ENCODE measurements at regions not wholly inside any gene's neighbourhood (a gene's known extent, or its start where the extent isn't known, plus 50 kb on each side); places are given as distances from the start of the nearest gene placed in this dataset.

- no peak for DNase-seq
- no peak overlapping the region for H3K27ac Mint-ChIP-seq
- no peak for ATAC-seq (replicated peaks)
- H3K4me1 Mint-ChIP-seq = no peaks in the 10 kb centered on the region
- H3K9me3 Mint-ChIP-seq = peaks cover 0 to 1% of the 10 kb centered on the region in 2 donors
- H3K4me3 Mint-ChIP-seq = no peak overlapping the region
- H3K27me3 Mint-ChIP-seq = no peaks in the 10 kb centered on the region
- H3K36me3 Mint-ChIP-seq = no peaks in the 10 kb centered on the region
Measured at GRCh38 chr16:59707436-59708226, 973.5 kb upstream of the GOT2 start.

DNA sequence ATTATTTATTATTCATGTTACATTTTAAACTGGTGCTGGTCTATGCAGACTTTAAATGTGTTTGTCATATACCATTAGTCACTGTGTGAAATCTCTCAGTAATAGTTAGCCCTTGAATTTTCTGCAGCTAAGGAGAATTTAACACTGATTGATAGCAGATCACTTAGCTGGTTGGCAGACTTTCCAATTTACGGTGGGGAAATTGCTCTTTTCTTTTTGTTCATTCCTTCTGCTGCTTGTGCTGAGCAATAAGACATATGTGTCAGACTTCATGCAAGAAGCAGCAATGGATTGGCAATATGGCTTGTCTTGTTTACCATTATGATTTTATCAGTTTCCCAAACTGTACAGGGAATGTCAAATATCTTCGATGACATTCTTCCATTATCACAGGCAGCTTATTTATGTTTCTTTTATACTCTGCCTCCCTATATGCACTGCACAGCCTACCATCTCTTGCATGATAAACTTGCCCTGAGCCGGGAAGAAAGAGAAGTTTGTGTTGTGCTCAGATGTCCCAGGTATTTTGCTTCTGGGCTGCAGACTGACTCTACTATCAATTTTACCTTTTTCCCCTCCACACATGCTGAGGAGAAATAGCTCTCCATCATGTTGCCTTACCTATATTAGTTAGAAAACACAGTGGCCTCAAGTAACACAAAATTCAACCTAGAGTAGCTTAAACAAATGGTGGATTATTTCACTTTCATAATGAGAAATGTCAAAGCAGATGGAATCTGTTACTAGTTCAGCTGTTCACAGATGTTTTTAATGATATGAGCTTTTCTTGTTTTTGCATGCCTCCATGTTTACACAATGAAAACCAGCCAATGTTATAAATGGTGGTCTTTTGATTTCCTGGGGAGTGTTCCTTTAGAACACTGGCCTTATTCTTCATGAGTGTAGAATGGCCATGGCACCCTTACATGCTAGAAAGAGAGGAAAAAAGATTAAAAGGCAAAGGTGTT lies 968.1 kb upstream of the GOT2 start:
- DNase-seq (no peak), ATAC-seq (replicated peaks) (no peak)
- Mint-ChIP-seq H3K4me3 (no peak overlapping the region), H3K27me3 (no peaks in the 10 kb centered on the region), H3K27ac (no peak overlapping the region), H3K36me3 (no peaks in the 10 kb centered on the region), H3K9me3 (peaks cover 0 to 3% of the 10 kb centered on the region in 2 donors), H3K4me1 (no peaks in the 10 kb centered on the region)

DNA sequence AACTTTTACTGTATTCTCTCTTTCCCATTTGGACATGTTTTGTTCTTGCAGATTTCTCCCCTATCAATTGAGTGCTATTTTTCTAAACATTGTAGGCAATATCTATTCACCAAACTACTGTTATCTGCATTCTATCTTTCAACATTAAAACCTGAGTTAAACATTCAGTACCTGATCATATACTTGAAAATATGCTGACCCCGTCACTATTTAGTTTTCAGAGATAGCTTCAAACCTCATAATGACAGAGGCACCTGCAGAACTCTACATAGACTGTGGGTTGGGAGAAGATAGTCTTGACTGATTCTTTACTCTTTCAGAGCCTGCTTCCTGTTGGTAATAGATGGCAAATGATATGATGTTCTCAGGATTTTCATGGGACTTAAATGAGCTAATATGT lies 965.7 kb upstream of the GOT2 start:
- Mint-ChIP-seq H3K27ac (no peak overlapping the region), H3K9me3 (peaks cover 0 to 5% of the 10 kb centered on the region in 2 donors), H3K27me3 (no peaks in the 10 kb centered on the region), H3K4me1 (no peaks in the 10 kb centered on the region), H3K4me3 (no peak overlapping the region), H3K36me3 (no peaks in the 10 kb centered on the region)
- no peak for ATAC-seq (replicated peaks)
- no peak for DNase-seq

GRCh38 chr16:59698346-59699020 lies 964.4 kb upstream of the GOT2 start:
- Mint-ChIP-seq H3K27ac (no peak overlapping the region), H3K9me3 (peaks cover 0 to 5% of the 10 kb centered on the region in 2 donors), H3K4me3 (no peak overlapping the region), H3K27me3 (no peaks in the 10 kb centered on the region), H3K4me1 (no peaks in the 10 kb centered on the region), H3K36me3 (no peaks in the 10 kb centered on the region)
- ATAC-seq (replicated peaks) (no peak), DNase-seq (no peak)

DNA sequence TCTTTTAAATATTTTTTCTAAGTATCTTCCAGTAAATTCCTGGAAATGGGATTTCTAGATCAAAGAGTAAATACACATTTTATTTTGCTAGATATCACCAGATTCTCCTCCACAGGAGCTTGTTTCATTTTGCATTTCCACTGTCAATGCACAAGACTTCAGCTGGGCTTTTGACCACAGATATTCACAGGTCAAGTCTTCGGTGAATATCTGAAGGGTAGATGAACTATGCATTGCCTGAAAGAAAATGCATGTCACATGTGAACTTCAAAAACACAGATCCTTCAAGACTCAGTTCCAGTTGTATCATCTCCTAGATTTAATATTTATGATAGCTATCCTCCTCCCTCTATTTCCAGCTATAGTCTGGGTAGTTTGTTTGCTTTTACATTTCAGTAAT lies 963.6 kb upstream of the GOT2 start:
- no peak overlapping the region for H3K4me3 Mint-ChIP-seq
- H3K4me1 Mint-ChIP-seq = no peaks in the 10 kb centered on the region
- H3K27me3 Mint-ChIP-seq = no peaks in the 10 kb centered on the region
- no peaks in the 10 kb centered on the region for H3K36me3 Mint-ChIP-seq
- ATAC-seq (replicated peaks) (no peak), DNase-seq (no peak)
- H3K9me3 Mint-ChIP-seq = peaks cover 0 to 5% of the 10 kb centered on the region in 2 donors
- no peak overlapping the region for H3K27ac Mint-ChIP-seq

- Mint-ChIP-seq H3K4me1 (no peaks in the 10 kb centered on the region), H3K27ac (no peak overlapping the region), H3K27me3 (no peaks in the 10 kb centered on the region), H3K36me3 (no peaks in the 10 kb centered on the region), H3K9me3 (peaks cover 0 to 5% of the 10 kb centered on the region in 2 donors), H3K4me3 (no peak overlapping the region)
- ATAC-seq (replicated peaks) = no peak
- no peak for DNase-seq
Measured at GRCh38 chr16:59697236-59697635, 963.1 kb upstream of the GOT2 start.

DNA sequence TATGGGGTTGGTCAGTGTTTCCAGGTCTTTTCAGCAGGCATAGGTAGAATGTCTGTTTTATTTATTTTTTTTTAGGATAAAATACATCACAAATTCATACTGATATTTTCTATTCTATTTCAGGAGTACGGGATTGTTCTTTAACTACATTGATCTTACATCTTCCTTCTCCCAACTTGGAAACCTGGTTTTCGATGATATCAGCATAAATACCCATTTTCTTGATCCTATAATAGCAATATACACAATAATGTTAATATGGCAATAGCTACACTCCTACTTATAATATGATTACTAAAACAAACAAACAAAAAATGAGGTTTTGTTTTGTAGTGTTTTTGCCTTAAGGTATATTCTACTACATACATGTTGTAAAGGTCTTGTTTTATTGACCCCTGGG lies 962.4 kb upstream of the GOT2 start:
- Mint-ChIP-seq H3K9me3 (peaks cover 0 to 6% of the 10 kb centered on the region in 2 donors), H3K27me3 (no peaks in the 10 kb centered on the region), H3K4me3 (no peak overlapping the region), H3K4me1 (no peaks in the 10 kb centered on the region), H3K27ac (no peak overlapping the region), H3K36me3 (no peaks in the 10 kb centered on the region)
- DNase-seq (no peak), ATAC-seq (replicated peaks) (no peak)

DNA sequence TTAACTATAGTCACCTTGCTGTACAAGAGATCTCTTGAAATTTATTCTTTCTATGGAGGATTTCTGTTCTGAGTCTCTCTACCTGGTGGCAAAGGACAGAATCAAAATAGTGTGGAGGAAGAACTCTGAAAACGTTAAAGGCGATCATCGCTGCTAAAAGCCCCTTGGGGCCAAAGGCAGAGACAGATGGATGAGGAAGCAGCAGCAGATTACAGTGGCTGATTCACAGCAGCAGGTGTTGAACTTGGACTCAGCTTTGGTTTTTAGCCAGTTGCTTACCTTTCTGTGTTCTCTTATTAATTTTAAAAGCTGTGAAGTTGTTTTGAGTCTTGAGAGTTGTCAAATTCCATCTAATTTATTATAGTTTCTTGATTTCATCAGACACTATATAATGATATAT lies 956.1 kb upstream of the GOT2 start:
- Mint-ChIP-seq H3K4me3 (no peak overlapping the region), H3K27me3 (no peaks in the 10 kb centered on the region), H3K27ac (no peak overlapping the region), H3K9me3 (peaks cover 4 to 9% of the 10 kb centered on the region in 2 donors), H3K4me1 (no peaks in the 10 kb centered on the region), H3K36me3 (no peaks in the 10 kb centered on the region)
- ATAC-seq (replicated peaks) (no peak), DNase-seq (no peak)

GRCh38 chr16:59688006-59688405 lies 953.9 kb upstream of the GOT2 start:
- Mint-ChIP-seq H3K27me3 (no peaks in the 10 kb centered on the region), H3K4me1 (no peaks in the 10 kb centered on the region), H3K27ac (no peak overlapping the region), H3K36me3 (no peaks in the 10 kb centered on the region), H3K4me3 (no peak overlapping the region), H3K9me3 (peaks cover 8 to 11% of the 10 kb centered on the region in 2 donors)
- DNase-seq (no peak), ATAC-seq (replicated peaks) (no peak)

DNA sequence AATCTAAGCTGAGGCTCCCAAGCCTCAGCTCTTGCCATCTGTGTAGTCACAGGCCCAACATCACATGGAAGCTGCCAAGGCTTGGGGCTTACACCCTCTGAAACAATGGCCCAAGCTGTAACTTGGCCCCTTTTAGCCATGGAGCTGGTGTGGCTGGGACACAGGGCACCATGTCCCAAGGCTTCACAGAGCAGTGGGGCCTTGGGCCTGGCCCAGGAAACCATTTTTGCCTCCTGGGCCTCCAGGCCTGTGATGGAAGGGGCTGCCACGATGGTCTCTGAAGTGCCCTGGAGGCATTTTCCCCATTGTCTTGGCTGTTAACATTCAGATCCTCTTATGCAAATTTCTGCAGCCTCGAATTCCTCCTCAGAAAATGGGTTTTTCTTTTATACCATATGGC lies 952.3 kb upstream of the GOT2 start:
- H3K4me3 Mint-ChIP-seq = no peak overlapping the region

GRCh38 chr16:59684911-59685310 lies 950.8 kb upstream of the GOT2 start:
- Mint-ChIP-seq H3K4me1 (no peaks in the 10 kb centered on the region), H3K36me3 (no peaks in the 10 kb centered on the region), H3K4me3 (no peak overlapping the region), H3K27me3 (no peaks in the 10 kb centered on the region), H3K9me3 (peaks cover 8 to 9% of the 10 kb centered on the region in 2 donors), H3K27ac (no peak overlapping the region)
- DNase-seq = no peak
- ATAC-seq (replicated peaks) = no peak

More for the DNA sequence above, 952.3 kb upstream of the GOT2 start:
- ATAC-seq (replicated peaks) (no peak), DNase-seq (no peak)
- Mint-ChIP-seq H3K36me3 (no peaks in the 10 kb centered on the region), H3K27ac (no peak overlapping the region), H3K27me3 (no peaks in the 10 kb centered on the region), H3K4me1 (no peaks in the 10 kb centered on the region), H3K9me3 (peaks cover 8 to 10% of the 10 kb centered on the region in 2 donors)

GRCh38 chr16:59683709-59684108 lies 949.6 kb upstream of the GOT2 start:
- Mint-ChIP-seq H3K9me3 (peaks cover 8 to 10% of the 10 kb centered on the region in 2 donors), H3K4me1 (no peaks in the 10 kb centered on the region), H3K4me3 (no peak overlapping the region), H3K27me3 (no peaks in the 10 kb centered on the region), H3K36me3 (no peaks in the 10 kb centered on the region), H3K27ac (no peak overlapping the region)
- DNase-seq = no peak
- no peak for ATAC-seq (replicated peaks)

- Mint-ChIP-seq H3K27ac (no peak overlapping the region), H3K27me3 (no peaks in the 10 kb centered on the region), H3K9me3 (peaks cover 9 to 11% of the 10 kb centered on the region in 2 donors), H3K4me3 (no peak overlapping the region), H3K4me1 (no peaks in the 10 kb centered on the region), H3K36me3 (no peaks in the 10 kb centered on the region)
- DNase-seq (no peak), ATAC-seq (replicated peaks) (no peak)
Measured at GRCh38 chr16:59665618-59666220, 931.6 kb upstream of the GOT2 start.

DNA sequence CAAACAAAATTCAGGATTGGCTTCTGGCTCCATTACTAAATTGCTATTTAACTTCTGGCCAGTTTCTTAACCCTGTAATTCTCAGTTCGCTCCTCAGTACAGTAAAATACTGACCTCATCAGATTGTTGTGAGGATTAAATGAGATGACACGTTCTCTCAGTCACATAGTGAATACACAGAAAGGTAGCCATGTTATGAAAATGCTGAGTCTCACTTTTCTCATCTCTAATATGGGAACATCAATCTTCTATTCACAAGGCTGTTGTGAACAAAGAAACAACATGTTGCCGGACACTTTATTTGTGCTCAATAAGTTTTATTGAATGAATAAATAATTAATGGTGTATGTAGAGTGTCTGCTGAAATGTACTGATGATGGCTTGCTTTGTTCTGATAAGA lies 924.5 kb upstream of the GOT2 start:
- Mint-ChIP-seq H3K36me3 (no peaks in the 10 kb centered on the region), H3K27me3 (no peaks in the 10 kb centered on the region), H3K27ac (no peak overlapping the region), H3K4me3 (no peak overlapping the region), H3K4me1 (no peaks in the 10 kb centered on the region), H3K9me3 (peaks cover 0 to 5% of the 10 kb centered on the region in 2 donors)
- no peak for DNase-seq
- ATAC-seq (replicated peaks) = no peak

Measured in stimulated activated naive B cell treated with anti-CD40 and anti-IgM and Interleukin-4, amounts not matched to agents 10 μg/mL and 1 μg/mL and 100 μg/mL, for 72 hours (primary cell).